Activated CD4-positive, alpha-beta T cell treated with anti-CD3 and anti-CD28 coated beads for 36 hours (primary cell): ENCODE measurements at regions not wholly inside any gene's neighbourhood (a gene's known extent, or its start where the extent isn't known, plus 50 kb on each side); places are given as distances from the start of the nearest gene placed in this dataset.

ENCODE experiments used
- ATAC-seq: fragments of 200-7000 bp; cut with Tn5 transposase; one replicate; pipeline ENCODE4 v1.10.0; 2021; ENCODE audit warnings: mild to moderate bottlenecking, moderate library complexity
- CTCF ChIA-PET: fragments of 350-600 bp; sonication (Branson Sonifier 250); formaldehyde crosslinking; loops from one replicate; lab custom pipeline; 2021; ENCODE audit warnings: antibody characterized with exemption; lab: Charles Lee
- POLR2A ChIA-PET: fragments of 350-600 bp; sonication (Branson Sonifier 250); formaldehyde crosslinking; loops from one replicate; lab custom pipeline; 2021; ENCODE audit warnings: antibody characterized with exemption, inconsistent platforms; lab: Charles Lee
- DNase-seq: peaks from one replicate; pipeline ENCODE4 v3.0.0-alpha.2; 2020
- H3K27ac Mint-ChIP-seq: one replicate; pipeline ENCODE4 v1.8.0; 2021; ENCODE audit warnings: mixed read lengths
- H3K27me3 Mint-ChIP-seq: one replicate; pipeline ENCODE4 v1.8.0; 2021; ENCODE audit warnings: mixed read lengths
- H3K36me3 Mint-ChIP-seq: one replicate; pipeline ENCODE4 v1.8.0; 2021; ENCODE audit warnings: low read depth, mixed read lengths
- H3K4me1 Mint-ChIP-seq: one replicate; pipeline ENCODE4 v1.8.0; 2021; ENCODE audit warnings: mixed read lengths
- H3K4me3 Mint-ChIP-seq: one replicate; pipeline ENCODE4 v1.8.0; 2021; ENCODE audit warnings: mild to moderate bottlenecking, moderate library complexity, mixed read lengths
- H3K9me3 Mint-ChIP-seq: one replicate; pipeline ENCODE4 v1.8.0; 2021; ENCODE audit warnings: low read depth, mixed read lengths
- intact Hi-C, 2 experiments: fragments of 100-400 bp; cut with DNase I in 1 of 2; cut with micrococcal nuclease in 1 of 2; formaldehyde crosslinking; loops; one replicate each; pipeline versions ENCODE4 v1.14.2 to v1.15.1; 2022 to 2024; cut with DNase I, micrococcal nuclease

DNA sequence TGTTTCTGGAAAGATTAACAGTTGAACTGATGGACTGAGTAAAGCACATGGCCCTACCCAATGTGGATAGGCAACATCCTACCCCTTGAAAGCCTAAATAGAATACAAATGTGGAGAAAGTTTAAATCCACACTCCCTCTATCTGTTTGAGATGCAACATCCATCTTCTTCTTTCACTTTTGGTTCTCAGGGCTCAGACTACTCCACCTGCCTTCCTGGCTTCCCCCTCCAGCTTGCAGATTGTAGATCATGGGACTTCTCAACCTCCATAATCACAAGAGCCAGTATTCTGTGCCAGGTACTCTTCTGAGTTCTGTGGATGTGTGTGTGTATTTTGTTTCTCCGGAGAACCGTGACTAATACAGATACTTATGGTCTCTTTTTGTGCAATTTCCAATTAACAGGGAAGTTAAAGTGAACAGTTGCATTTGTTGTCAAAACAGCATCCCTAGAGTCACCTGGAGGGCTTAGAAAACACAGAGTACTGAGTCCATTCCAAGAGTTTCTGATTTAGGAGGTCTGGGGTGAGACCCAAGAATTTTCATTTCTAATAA is 590.3 kb upstream of the MIR17HG start:
- ChIA-PET POLR2A (no interaction called here), CTCF (no interaction called here)
- ATAC-seq, result no peak
- DNase-seq, result no peak
- H3K4me3 Mint-ChIP-seq, result no peak overlapping the region
- no peaks in the 10 kb centered on the region for H3K36me3 Mint-ChIP-seq
- intact Hi-C loops, result no loop called here
- peaks cover 3% of the 10 kb centered on the region for H3K9me3 Mint-ChIP-seq
- H3K27ac Mint-ChIP-seq, result no peak overlapping the region
- H3K27me3 Mint-ChIP-seq, result no peaks in the 10 kb centered on the region
- no peaks in the 10 kb centered on the region for H3K4me1 Mint-ChIP-seq

- no peaks in the 10 kb centered on the region for H3K4me1 Mint-ChIP-seq
Observed at GRCh38 chr13:90760639-90761038, 586.8 kb upstream of the MIR17HG start.

GRCh38 chr13:90763476-90764150 is 583.9 kb upstream of the MIR17HG start:
- H3K36me3 Mint-ChIP-seq, result no peaks in the 10 kb centered on the region
- POLR2A ChIA-PET, result no interaction called here
- DNase-seq, result no peak
- intact Hi-C loops, result no loop called here
- peaks cover 2% of the 10 kb centered on the region for H3K9me3 Mint-ChIP-seq
- H3K27ac Mint-ChIP-seq, result no peak overlapping the region
- ATAC-seq, result no peak
- no peaks in the 10 kb centered on the region for H3K27me3 Mint-ChIP-seq
- H3K4me1 Mint-ChIP-seq, result no peaks in the 10 kb centered on the region
- no peak overlapping the region for H3K4me3 Mint-ChIP-seq
- CTCF ChIA-PET, result no interaction called here

More at GRCh38 chr13:90760639-90761038, 586.8 kb upstream of the MIR17HG start:
- intact Hi-C loops, result no loop called here
- POLR2A ChIA-PET, result no interaction called here
- Mint-ChIP-seq H3K4me3 (no peak overlapping the region), H3K36me3 (no peaks in the 10 kb centered on the region), H3K27ac (no peak overlapping the region), H3K27me3 (no peaks in the 10 kb centered on the region), H3K9me3 (peaks cover 2% of the 10 kb centered on the region)
- CTCF ChIA-PET, result no interaction called here
- ATAC-seq, result no peak
- no peak for DNase-seq

DNA sequence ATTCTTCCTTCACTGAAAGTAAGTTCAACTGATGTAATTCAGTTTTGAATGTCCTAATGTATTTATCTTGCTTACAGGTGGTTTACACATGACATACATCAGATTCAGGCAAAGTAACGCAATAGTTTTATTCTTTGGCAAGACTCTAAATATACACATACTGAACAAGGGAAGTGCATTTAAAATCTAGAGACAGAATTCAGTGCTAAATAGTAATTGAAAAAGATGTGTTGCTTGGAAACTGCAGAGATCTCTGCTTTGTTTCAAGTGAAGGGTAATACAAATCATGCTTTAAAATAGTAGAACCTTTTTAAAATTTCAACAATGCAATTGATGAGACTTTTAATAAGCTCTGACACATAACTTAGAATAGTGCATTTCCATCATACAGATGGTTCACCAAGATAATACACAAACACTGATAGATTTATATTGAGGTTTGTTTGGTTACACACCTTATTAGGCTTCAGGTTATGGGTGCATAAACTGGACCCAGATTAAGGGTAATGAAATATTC is 581.0 kb upstream of the MIR17HG start:
- intact Hi-C loops, result no loop called here
- CTCF ChIA-PET, result no interaction called here
- H3K4me3 Mint-ChIP-seq, result no peak overlapping the region
- H3K27me3 Mint-ChIP-seq, result no peaks in the 10 kb centered on the region
- no peaks in the 10 kb centered on the region for H3K36me3 Mint-ChIP-seq
- no peak overlapping the region for H3K27ac Mint-ChIP-seq
- POLR2A ChIA-PET, result no interaction called here
- no peak for DNase-seq
- H3K9me3 Mint-ChIP-seq, result peaks cover 2% of the 10 kb centered on the region
- no peak for ATAC-seq
- H3K4me1 Mint-ChIP-seq, result no peaks in the 10 kb centered on the region

- Mint-ChIP-seq H3K9me3 (peaks cover 2% of the 10 kb centered on the region), H3K4me1 (no peaks in the 10 kb centered on the region), H3K27me3 (no peaks in the 10 kb centered on the region), H3K27ac (no peak overlapping the region), H3K36me3 (no peaks in the 10 kb centered on the region), H3K4me3 (no peak overlapping the region)
- intact Hi-C loops, result no loop called here
- ATAC-seq (no peak), DNase-seq (no peak)
- ChIA-PET CTCF (no interaction called here), POLR2A (no interaction called here)
Observed at GRCh38 chr13:90768116-90768515, 579.4 kb upstream of the MIR17HG start.

DNA sequence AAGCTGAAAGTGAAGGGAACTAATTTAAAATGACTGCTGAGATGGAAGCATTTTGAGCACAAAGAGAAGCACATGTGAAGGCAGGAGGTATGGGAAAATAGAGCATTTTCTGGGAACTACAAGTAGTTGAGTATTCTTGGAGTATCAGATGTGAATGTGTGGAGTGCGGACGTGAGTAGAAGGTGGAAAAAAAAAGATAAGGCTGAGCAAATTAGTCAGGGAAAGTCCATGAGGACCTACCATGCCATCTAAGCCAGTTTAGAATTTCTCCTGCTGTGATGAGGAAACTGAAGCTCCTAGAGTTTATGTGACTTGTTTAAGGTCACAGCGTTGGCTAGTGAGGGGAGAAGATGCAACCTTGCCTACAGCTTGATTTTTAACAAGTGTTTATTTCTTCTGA is 578.1 kb upstream of the MIR17HG start:
- Mint-ChIP-seq H3K4me1 (no peaks in the 10 kb centered on the region), H3K27ac (no peak overlapping the region), H3K27me3 (no peaks in the 10 kb centered on the region), H3K4me3 (no peak overlapping the region), H3K36me3 (no peaks in the 10 kb centered on the region), H3K9me3 (peaks cover 2% of the 10 kb centered on the region)
- intact Hi-C loops, result no loop called here
- no peak for ATAC-seq
- DNase-seq, result no peak
- ChIA-PET CTCF (no interaction called here), POLR2A (no interaction called here)

- peaks cover 2% of the 10 kb centered on the region for H3K9me3 Mint-ChIP-seq
- POLR2A ChIA-PET, result no interaction called here
- no peaks in the 10 kb centered on the region for H3K36me3 Mint-ChIP-seq
- intact Hi-C loops, result no loop called here
- CTCF ChIA-PET, result no interaction called here
- H3K27me3 Mint-ChIP-seq, result no peaks in the 10 kb centered on the region
- no peak overlapping the region for H3K4me3 Mint-ChIP-seq
- no peaks in the 10 kb centered on the region for H3K4me1 Mint-ChIP-seq
- DNase-seq (no peak), ATAC-seq (no peak)
- H3K27ac Mint-ChIP-seq, result no peak overlapping the region
Observed at GRCh38 chr13:90770334-90770733, 577.2 kb upstream of the MIR17HG start.

DNA sequence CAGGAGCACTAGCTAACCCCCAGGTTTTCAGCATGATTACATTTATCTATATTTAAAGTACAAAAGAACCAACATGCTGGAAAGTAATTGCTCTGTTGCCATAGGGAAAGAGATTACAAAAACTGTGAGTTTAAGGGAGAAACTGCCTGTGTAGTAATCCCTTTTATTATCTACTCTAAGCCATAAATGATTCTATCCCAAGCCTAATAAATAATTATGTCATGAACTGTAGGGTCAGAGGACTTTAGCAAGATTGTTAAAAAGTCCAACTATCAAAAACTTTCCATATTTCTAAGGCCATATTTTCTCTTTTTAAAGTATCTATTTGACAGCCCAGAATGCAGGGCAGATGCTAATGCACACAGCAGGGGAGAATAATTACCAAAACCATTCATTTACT is 573.8 kb upstream of the MIR17HG start:
- no peaks in the 10 kb centered on the region for H3K4me1 Mint-ChIP-seq
- H3K27me3 Mint-ChIP-seq, result no peaks in the 10 kb centered on the region
- H3K4me3 Mint-ChIP-seq, result no peak overlapping the region
- ChIA-PET POLR2A (no interaction called here), CTCF (no interaction called here)
- H3K27ac Mint-ChIP-seq, result no peak overlapping the region
- no peak for ATAC-seq
- intact Hi-C loops, result no loop called here
- peaks cover 6% of the 10 kb centered on the region for H3K9me3 Mint-ChIP-seq
- H3K36me3 Mint-ChIP-seq, result no peaks in the 10 kb centered on the region
- no peak for DNase-seq

DNA sequence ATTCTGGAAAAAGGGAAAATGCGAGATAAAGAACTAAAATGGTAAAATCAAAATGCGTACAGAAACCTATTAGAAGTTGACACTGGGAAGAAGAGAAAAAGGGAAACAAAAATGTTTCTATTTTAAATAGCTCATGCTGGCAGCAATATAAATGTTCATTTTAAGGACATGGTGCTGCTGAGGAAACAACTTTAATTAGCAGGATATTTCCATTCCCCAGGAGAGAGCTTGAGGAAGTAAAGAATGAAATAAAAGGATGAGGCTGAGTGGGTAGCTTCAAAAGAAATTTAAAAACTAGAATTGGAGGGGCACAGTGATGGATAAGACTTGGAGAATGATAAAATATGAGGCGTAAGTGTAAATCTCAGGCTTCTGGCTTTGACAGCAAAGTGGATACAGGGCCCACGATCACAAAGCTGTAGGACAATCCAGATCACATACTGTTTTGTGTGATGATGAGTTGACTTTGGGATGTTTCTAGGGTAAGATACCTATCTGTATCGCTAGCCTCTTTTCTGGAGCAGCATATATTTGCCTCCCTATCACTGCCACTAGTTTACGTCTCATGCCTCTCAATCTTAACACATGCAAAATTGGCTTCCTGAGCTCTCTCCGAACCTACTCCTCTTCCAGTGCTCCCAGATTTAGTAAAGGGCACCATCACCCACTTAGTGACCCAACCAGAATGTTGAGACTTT is 571.3 kb upstream of the MIR17HG start:
- Mint-ChIP-seq H3K9me3 (peaks cover 6% of the 10 kb centered on the region), H3K27me3 (no peaks in the 10 kb centered on the region), H3K36me3 (no peaks in the 10 kb centered on the region), H3K4me1 (no peaks in the 10 kb centered on the region), H3K4me3 (no peak overlapping the region), H3K27ac (no peak overlapping the region)
- ATAC-seq, result no peak
- POLR2A ChIA-PET, result no interaction called here
- CTCF ChIA-PET, result interaction anchor here (0.7 kb wide), 1 partner anchor 21 kb away, joined by 3 read pairs; no protein-coding TSS in a partner anchor
- intact Hi-C loops, result no loop called here
- no peak for DNase-seq

GRCh38 chr13:90783273-90783672 is 564.2 kb upstream of the MIR17HG start:
- H3K4me3 Mint-ChIP-seq, result no peak overlapping the region
- intact Hi-C loops, result no loop called here
- DNase-seq, result no peak
- H3K27ac Mint-ChIP-seq, result no peak overlapping the region
- ChIA-PET CTCF (no interaction called here), POLR2A (no interaction called here)
- H3K4me1 Mint-ChIP-seq, result no peaks in the 10 kb centered on the region
- H3K36me3 Mint-ChIP-seq, result no peaks in the 10 kb centered on the region
- H3K27me3 Mint-ChIP-seq, result no peaks in the 10 kb centered on the region
- no peak for ATAC-seq
- H3K9me3 Mint-ChIP-seq, result peaks cover 2% of the 10 kb centered on the region

DNA sequence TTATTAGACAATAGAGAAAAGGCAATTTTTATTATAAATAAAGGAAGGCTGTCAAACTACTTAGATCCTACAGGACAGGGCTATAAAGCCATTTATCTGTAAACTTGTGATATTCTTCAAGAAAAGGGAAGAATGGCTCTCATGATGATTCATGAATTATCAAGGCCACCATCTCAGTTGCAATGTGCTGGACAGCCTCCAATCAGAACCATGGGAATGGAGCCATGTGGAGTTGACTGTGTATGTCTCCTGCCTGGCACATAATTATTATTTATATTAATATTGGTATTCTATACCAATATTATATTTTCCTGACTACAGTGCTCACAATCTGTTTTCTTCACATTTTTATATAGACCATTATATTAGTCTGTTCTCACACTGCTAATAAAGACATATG is 560.5 kb upstream of the MIR17HG start:
- ATAC-seq (no peak), DNase-seq (no peak)
- ChIA-PET POLR2A (no interaction called here), CTCF (no interaction called here)
- Mint-ChIP-seq H3K27me3 (no peaks in the 10 kb centered on the region), H3K4me3 (no peak overlapping the region), H3K36me3 (no peaks in the 10 kb centered on the region), H3K4me1 (no peaks in the 10 kb centered on the region), H3K9me3 (peaks cover 3% of the 10 kb centered on the region), H3K27ac (no peak overlapping the region)
- intact Hi-C loops, result no loop called here

DNA sequence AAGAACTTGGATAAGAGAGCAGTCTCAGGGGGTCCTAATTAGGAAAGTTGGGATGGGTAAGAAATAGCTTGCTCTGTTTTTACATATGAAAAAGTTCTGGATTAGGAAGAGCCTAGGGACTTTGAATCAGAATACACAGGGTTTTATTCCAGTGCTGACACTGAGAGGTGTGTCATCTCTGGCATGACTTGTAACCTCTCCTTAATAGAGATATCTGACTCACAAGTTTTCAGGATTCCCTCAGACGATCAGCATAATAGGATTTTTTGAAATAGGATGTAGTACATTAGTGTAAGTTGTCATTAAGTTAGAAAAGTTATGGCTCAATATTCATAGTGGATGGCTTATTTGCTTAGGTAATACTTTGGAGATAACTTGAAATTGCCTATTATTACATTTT is 555.2 kb upstream of the MIR17HG start:
- ATAC-seq, result no peak
- CTCF ChIA-PET, result no interaction called here

More for the DNA sequence above, 555.2 kb upstream of the MIR17HG start:
- intact Hi-C loops, result no loop called here
- Mint-ChIP-seq H3K27ac (no peak overlapping the region), H3K4me3 (no peak overlapping the region), H3K9me3 (peaks cover 4% of the 10 kb centered on the region), H3K4me1 (no peaks in the 10 kb centered on the region), H3K36me3 (no peaks in the 10 kb centered on the region), H3K27me3 (no peaks in the 10 kb centered on the region)
- DNase-seq, result no peak
- POLR2A ChIA-PET, result no interaction called here
